GM19035 (cell line): ENCODE measurements at regions not wholly inside any gene's neighbourhood (a gene's known extent, or its start where the extent isn't known, plus 50 kb on each side); places are given as distances from the start of the nearest gene placed in this dataset.
"Not testable (repeated sequence)": the region's sequence is repeated elsewhere in the genome, so short reads cannot be mapped to it uniquely, and the experiment has no call there.

Source experiments
- ATAC-seq: cut with Tn5 transposase; IDR thresholded peaks from one replicate; pipeline ENCODE4 v1.9.1; 2021; ENCODE audit not compliant: unreplicated experiment

GRCh38 chrX:11836284-11836683 is 78.2 kb downstream of the MSL3 start:
- no peak for ATAC-seq

- ATAC-seq: no peak
These were observed 79.4 kb downstream of the MSL3 start for GRCh38 chrX:11837437-11837836.

GRCh38 chrX:11864171-11864570 is 106.1 kb downstream of the MSL3 start:
- ATAC-seq: no peak

GRCh38 chrX:11867610-11868345 is 109.7 kb downstream of the MSL3 start:
- no peak for ATAC-seq

GRCh38 chrX:11870789-11871188 is 112.8 kb downstream of the MSL3 start:
- no peak for ATAC-seq

GRCh38 chrX:11881485-11882170 is 123.6 kb downstream of the MSL3 start:
- no peak for ATAC-seq

GRCh38 chrX:11886745-11887144 is 128.7 kb downstream of the MSL3 start:
- no peak for ATAC-seq

- no peak for ATAC-seq
These were observed 129.1 kb downstream of the MSL3 start for GRCh38 chrX:11887175-11887574.

GRCh38 chrX:11888421-11888820 is 130.4 kb downstream of the MSL3 start:
- no peak for ATAC-seq

GRCh38 chrX:11889791-11890190 is 131.8 kb downstream of the MSL3 start:
- ATAC-seq: no peak

- ATAC-seq: no peak
These were observed 132.9 kb downstream of the MSL3 start for GRCh38 chrX:11890836-11891514.

- ATAC-seq: no peak
These were observed 136.1 kb downstream of the MSL3 start for GRCh38 chrX:11893933-11894710.

- ATAC-seq: no peak
These were observed 141.1 kb downstream of the MSL3 start for GRCh38 chrX:11899091-11899490.

- ATAC-seq: not testable (repeated sequence)
These were observed 147.9 kb downstream of the MSL3 start for GRCh38 chrX:11905933-11906332.

- peak; percentile 75 for ATAC-seq
These were observed 150.3 kb downstream of the MSL3 start for GRCh38 chrX:11908371-11908770.

GRCh38 chrX:11913001-11913400 is 155.0 kb downstream of the MSL3 start:
- ATAC-seq: no peak

- ATAC-seq: no peak
These were observed 171.4 kb downstream of the MSL3 start for GRCh38 chrX:11929476-11929875.

- no peak for ATAC-seq
These were observed 174.4 kb downstream of the MSL3 start for GRCh38 chrX:11932423-11932822.

GRCh38 chrX:11934089-11934488 is 176.1 kb downstream of the MSL3 start:
- ATAC-seq: no peak

- no peak for ATAC-seq
These were observed 183.5 kb downstream of the MSL3 start for GRCh38 chrX:11941571-11941970.

GRCh38 chrX:11944501-11944900 is 186.5 kb downstream of the MSL3 start:
- no peak for ATAC-seq
